SK-N-SH (cell line): ENCODE measurements at regions not wholly inside any gene's neighbourhood (a gene's known extent, or its start where the extent isn't known, plus 50 kb on each side); places are given as distances from the start of the nearest gene placed in this dataset.
"Not testable (repeated sequence)": the region's sequence is repeated elsewhere in the genome, so short reads cannot be mapped to it uniquely, and the experiment has no call there.

Experiments
- GABPA ChIP-seq: IDR thresholded peaks from 2 replicates; pipeline ENCODE4 v1.4.0; 2012; ENCODE audit warnings: low read depth, mild to moderate bottlenecking
- REST ChIP-seq: IDR thresholded peaks from 2 replicates; pipeline ENCODE4 v1.6.1; 2012; ENCODE audit warnings: mild to moderate bottlenecking, low read depth, low read length, moderate library complexity
- YY1 ChIP-seq: IDR thresholded peaks from 2 replicates; pipeline ENCODE4 v1.4.0; 2012; ENCODE audit warnings: low read depth, mild to moderate bottlenecking
- TF ChIP-seq, protein P1 (sequence below): fragments of 200-600 bp; sonication (generic); IDR thresholded peaks from 2 replicates; pipeline ENCODE4 v1.6.1; 2017; ENCODE audit warnings: antibody characterized with exemption, mild to moderate bottlenecking, moderate library complexity

DNA sequence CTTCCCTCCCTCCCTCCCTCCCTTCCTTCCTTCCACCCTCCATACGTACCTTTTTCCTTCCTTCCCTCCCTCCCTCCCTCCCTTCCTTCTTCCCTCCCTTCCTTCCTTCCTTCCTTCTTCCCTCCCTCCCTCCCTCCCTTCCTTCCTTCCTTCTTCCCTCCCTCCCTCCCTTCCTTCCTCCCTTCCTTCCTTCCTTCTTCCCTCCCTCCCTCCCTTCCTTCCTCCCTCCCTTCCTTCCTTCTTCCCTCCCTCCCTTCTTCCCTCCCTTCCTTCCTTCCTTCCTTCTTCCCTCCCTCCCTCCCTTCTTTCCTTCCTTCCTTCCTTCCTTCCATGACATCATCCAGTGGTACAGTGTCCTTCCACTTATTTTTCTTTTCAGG lies 394.9 kb upstream of the KCNMB2 start:
- not testable (repeated sequence) for TF ChIP-seq REST, YY1, GABPA
- TF ChIP-seq, protein P1, sequence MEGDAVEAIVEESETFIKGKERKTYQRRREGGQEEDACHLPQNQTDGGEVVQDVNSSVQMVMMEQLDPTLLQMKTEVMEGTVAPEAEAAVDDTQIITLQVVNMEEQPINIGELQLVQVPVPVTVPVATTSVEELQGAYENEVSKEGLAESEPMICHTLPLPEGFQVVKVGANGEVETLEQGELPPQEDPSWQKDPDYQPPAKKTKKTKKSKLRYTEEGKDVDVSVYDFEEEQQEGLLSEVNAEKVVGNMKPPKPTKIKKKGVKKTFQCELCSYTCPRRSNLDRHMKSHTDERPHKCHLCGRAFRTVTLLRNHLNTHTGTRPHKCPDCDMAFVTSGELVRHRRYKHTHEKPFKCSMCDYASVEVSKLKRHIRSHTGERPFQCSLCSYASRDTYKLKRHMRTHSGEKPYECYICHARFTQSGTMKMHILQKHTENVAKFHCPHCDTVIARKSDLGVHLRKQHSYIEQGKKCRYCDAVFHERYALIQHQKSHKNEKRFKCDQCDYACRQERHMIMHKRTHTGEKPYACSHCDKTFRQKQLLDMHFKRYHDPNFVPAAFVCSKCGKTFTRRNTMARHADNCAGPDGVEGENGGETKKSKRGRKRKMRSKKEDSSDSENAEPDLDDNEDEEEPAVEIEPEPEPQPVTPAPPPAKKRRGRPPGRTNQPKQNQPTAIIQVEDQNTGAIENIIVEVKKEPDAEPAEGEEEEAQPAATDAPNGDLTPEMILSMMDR, result not testable (repeated sequence)
